ENCODE measurements at regions not wholly inside any gene's neighbourhood (a gene's known extent, or its start where the extent isn't known, plus 50 kb on each side); places are given as distances from the start of the nearest gene placed in this dataset.

GRCh38 chr20:48471759-48472408 lies 355.9 kb downstream of the PREX1 start:
- TF ChIP-seq Cebpa-rat (IDR thresholded peaks at IDR 0.05), result 0 out of 22 replicates have a peak, but pooled peaks of 1 of the 11 experiments have one; percentile 15
- peak overlapping the region in 9 of 11 experiments; percentile 12 to 59 (median 43); a peak in 14 of 22 replicates for H3K27ac ChIP-seq
- no peaks in the 10 kb centered on the region for H4K20me1 ChIP-seq
- peaks cover 0 to 5% (median 0%) of the 10 kb centered on the region in 11 experiments; a peak in 1 of 22 replicates for H3K9me3 ChIP-seq (replicated peaks in 1 of 11)
- peak overlapping the region in 10 of 11 experiments; percentile 52 to 79 (median 74); a peak in 21 of 22 replicates for H3K4me2 ChIP-seq
- H3K4me3 ChIP-seq, result no peak overlapping the region
- peak overlapping the region in 5 of 11 experiments; percentile 1 to 33 (median 21); a peak in 4 of 22 replicates for H3K9ac ChIP-seq
- no peaks in the 10 kb centered on the region for H3K36me3 ChIP-seq
- no peaks in the 10 kb centered on the region; a peak in 1 of 22 replicates for H3K27me3 ChIP-seq
- H3K4me1 ChIP-seq, result peaks cover 20 to 47% (median 37%) of the 10 kb centered on the region in 10 experiments

GRCh38 chr20:48471176-48471575 lies 356.6 kb downstream of the PREX1 start:
- Histone ChIP-seq H3K27ac (peak overlapping the region in 6 of 11 experiments; percentile 22 to 59 (median 32); a peak in 7 of 22 replicates), H3K27me3 (no peaks in the 10 kb centered on the region; a peak in 1 of 22 replicates), H3K4me1 (peaks cover 20 to 47% (median 37%) of the 10 kb centered on the region in 10 experiments), H3K4me3 (no peak overlapping the region), H3K9ac (no peak overlapping the region), H3K4me2 (peak overlapping the region; percentile 52 to 79 (median 74); a peak in 21 of 22 replicates), H3K36me3 (no peaks in the 10 kb centered on the region), H3K9me3 (replicated peaks in 1 of 11) (peaks cover 0 to 5% (median 0%) of the 10 kb centered on the region in 11 experiments; a peak in 2 of 22 replicates), H4K20me1 (no peaks in the 10 kb centered on the region)
- TF ChIP-seq Cebpa-rat (IDR thresholded peaks at IDR 0.05), result no peak

- H3K4me3 ChIP-seq, result no peak overlapping the region
- TF ChIP-seq Cebpa-rat (IDR thresholded peaks at IDR 0.05), result no peak
- H3K9ac ChIP-seq, result no peak overlapping the region
- no peaks in the 10 kb centered on the region for H3K36me3 ChIP-seq
- H3K9me3 ChIP-seq (replicated peaks in 1 of 11), result peaks cover 0 to 5% (median 0%) of the 10 kb centered on the region in 11 experiments; a peak in 2 of 22 replicates
- no peaks in the 10 kb centered on the region; a peak in 1 of 22 replicates for H3K27me3 ChIP-seq
- H3K4me1 ChIP-seq, result peaks cover 20 to 47% (median 37%) of the 10 kb centered on the region in 10 experiments
- H3K4me2 ChIP-seq, result peak overlapping the region in 10 of 11 experiments; percentile 16 to 79 (median 74); a peak in 17 of 22 replicates
- peak overlapping the region in 2 of 11 experiments; percentile 1 to 42; a peak in 1 of 22 replicates for H3K27ac ChIP-seq
- H4K20me1 ChIP-seq, result no peaks in the 10 kb centered on the region
Measured at GRCh38 chr20:48470141-48470540, 357.7 kb downstream of the PREX1 start.

- Histone ChIP-seq H3K4me3 (no peak overlapping the region), H3K9me3 (replicated peaks in 1 of 11) (peaks cover 0 to 5% (median 0%) of the 10 kb centered on the region in 11 experiments; a peak in 2 of 22 replicates), H3K36me3 (no peaks in the 10 kb centered on the region), H3K27me3 (no peaks in the 10 kb centered on the region; a peak in 1 of 22 replicates), H4K20me1 (no peaks in the 10 kb centered on the region), H3K27ac (no peak overlapping the region), H3K4me1 (peaks cover 20 to 47% (median 37%) of the 10 kb centered on the region in 10 experiments), H3K9ac (no peak overlapping the region), H3K4me2 (no peak overlapping the region)
- no peak for TF ChIP-seq Cebpa-rat (IDR thresholded peaks at IDR 0.05)
Measured at GRCh38 chr20:48469026-48469425, 358.8 kb downstream of the PREX1 start.

- Histone ChIP-seq H3K36me3 (no peaks in the 10 kb centered on the region), H3K27me3 (no peaks in the 10 kb centered on the region; a peak in 1 of 22 replicates), H3K4me1 (peaks cover 20 to 47% (median 37%) of the 10 kb centered on the region in 10 experiments), H3K27ac (no peak overlapping the region), H3K9ac (no peak overlapping the region), H3K4me3 (no peak overlapping the region), H4K20me1 (no peaks in the 10 kb centered on the region), H3K9me3 (replicated peaks in 1 of 11) (peaks cover 0 to 5% (median 0%) of the 10 kb centered on the region in 11 experiments; a peak in 2 of 22 replicates), H3K4me2 (no peak overlapping the region)
- no peak for TF ChIP-seq Cebpa-rat (IDR thresholded peaks at IDR 0.05)
Measured at GRCh38 chr20:48468571-48468970, 359.2 kb downstream of the PREX1 start.

GRCh38 chr20:48467622-48468021 lies 360.2 kb downstream of the PREX1 start:
- Histone ChIP-seq H3K36me3 (no peaks in the 10 kb centered on the region), H3K4me1 (peaks cover 20 to 41% (median 36%) of the 10 kb centered on the region in 10 experiments), H4K20me1 (no peaks in the 10 kb centered on the region), H3K27ac (peak overlapping the region in 3 of 11 experiments; percentile 2 to 19 (median 11); a peak in 2 of 22 replicates), H3K4me2 (peak overlapping the region; percentile 2 to 59 (median 25); a peak in 16 of 22 replicates), H3K4me3 (no peak overlapping the region), H3K9me3 (replicated peaks in 1 of 11) (peaks cover 0 to 5% (median 0%) of the 10 kb centered on the region in 11 experiments; a peak in 2 of 22 replicates), H3K27me3 (no peaks in the 10 kb centered on the region; a peak in 1 of 22 replicates), H3K9ac (no peak overlapping the region)
- TF ChIP-seq Cebpa-rat (IDR thresholded peaks at IDR 0.05), result no peak

GRCh38 chr20:48465271-48465670 lies 362.5 kb downstream of the PREX1 start:
- TF ChIP-seq Cebpa-rat (IDR thresholded peaks at IDR 0.05), result no peak
- Histone ChIP-seq H3K4me1 (peaks cover 5 to 18% (median 12%) of the 10 kb centered on the region in 10 experiments; a peak in 19 of 20 replicates), H3K4me3 (no peak overlapping the region), H3K36me3 (no peaks in the 10 kb centered on the region), H3K27me3 (no peaks in the 10 kb centered on the region), H3K9me3 (replicated peaks in 1 of 11) (peaks cover 0 to 5% (median 0%) of the 10 kb centered on the region in 11 experiments; a peak in 2 of 22 replicates), H3K9ac (no peak overlapping the region), H4K20me1 (no peaks in the 10 kb centered on the region), H3K27ac (no peak overlapping the region), H3K4me2 (no peak overlapping the region)

GRCh38 chr20:48463916-48464315 lies 363.9 kb downstream of the PREX1 start:
- H3K9ac ChIP-seq, result no peak overlapping the region
- no peak for TF ChIP-seq Cebpa-rat (IDR thresholded peaks at IDR 0.05)
- H3K4me1 ChIP-seq, result peaks cover 5 to 19% (median 13%) of the 10 kb centered on the region in 10 experiments; a peak in 19 of 20 replicates
- peaks cover 0 to 5% (median 0%) of the 10 kb centered on the region in 11 experiments; a peak in 2 of 22 replicates for H3K9me3 ChIP-seq (replicated peaks in 1 of 11)
- H3K36me3 ChIP-seq, result no peaks in the 10 kb centered on the region
- no peak overlapping the region for H3K4me3 ChIP-seq
- no peaks in the 10 kb centered on the region for H3K27me3 ChIP-seq
- no peak overlapping the region for H3K27ac ChIP-seq
- no peaks in the 10 kb centered on the region for H4K20me1 ChIP-seq
- H3K4me2 ChIP-seq, result peak overlapping the region in 1 of 11 experiments; percentile 19; a peak in 1 of 22 replicates

GRCh38 chr20:48463096-48463720 lies 364.6 kb downstream of the PREX1 start:
- TF ChIP-seq Cebpa-rat (IDR thresholded peaks at IDR 0.05), result no peak
- Histone ChIP-seq H3K4me1 (peaks cover 5 to 24% (median 19%) of the 10 kb centered on the region in 10 experiments; a peak in 19 of 20 replicates), H3K27me3 (no peaks in the 10 kb centered on the region), H4K20me1 (no peaks in the 10 kb centered on the region), H3K4me2 (peak overlapping the region in 1 of 11 experiments; percentile 19; a peak in 1 of 22 replicates), H3K9me3 (replicated peaks in 1 of 11) (peaks cover 0 to 5% (median 0%) of the 10 kb centered on the region in 11 experiments; a peak in 2 of 22 replicates), H3K4me3 (no peak overlapping the region), H3K27ac (no peak overlapping the region), H3K9ac (no peak overlapping the region), H3K36me3 (no peaks in the 10 kb centered on the region)

All from BLaER1 treated with 17β-estradiol and CSF1 and Interleukin-3, amounts not matched to agents 10 nM and 100 nM (cell line).